WI38 (cell line): ENCODE measurements at regions not wholly inside any gene's neighbourhood (a gene's known extent, or its start where the extent isn't known, plus 50 kb on each side); places are given as distances from the start of the nearest gene placed in this dataset.

Source experiments
- H3K4me3 ChIP-seq: 2 replicates; pipeline ENCODE4 v1.5.1; 2011; ENCODE audit warnings: low read depth, mild to moderate bottlenecking, control low read depth, low read length
- TF ChIP-seq, protein P1 (sequence below): IDR thresholded peaks from 2 replicates; pipeline ENCODE4 v1.5.1; 2012; ENCODE audit warnings: low read depth, mild to moderate bottlenecking, control low read depth, low read length

DNA sequence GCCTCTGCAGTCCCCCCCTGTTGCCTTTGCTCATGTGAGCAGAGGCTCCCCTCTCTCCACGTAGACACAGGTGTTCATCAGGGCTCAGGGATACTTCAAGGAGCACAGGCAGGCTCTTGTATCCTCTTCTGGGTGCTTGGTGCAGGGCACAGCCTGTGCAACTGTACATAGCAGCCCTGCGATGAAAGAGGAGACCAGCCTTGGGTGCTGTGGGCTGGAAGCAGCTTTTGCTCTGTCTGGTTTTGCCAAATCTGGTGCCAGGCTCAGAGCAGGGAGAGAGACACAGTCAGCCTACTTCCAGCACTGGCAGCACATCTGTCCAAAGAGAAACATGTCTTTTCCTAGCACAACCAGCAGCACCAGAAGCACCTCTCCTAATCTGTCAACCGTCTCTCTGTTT lies 132.1 kb downstream of the ETS2 start:
- TF ChIP-seq, protein P1, sequence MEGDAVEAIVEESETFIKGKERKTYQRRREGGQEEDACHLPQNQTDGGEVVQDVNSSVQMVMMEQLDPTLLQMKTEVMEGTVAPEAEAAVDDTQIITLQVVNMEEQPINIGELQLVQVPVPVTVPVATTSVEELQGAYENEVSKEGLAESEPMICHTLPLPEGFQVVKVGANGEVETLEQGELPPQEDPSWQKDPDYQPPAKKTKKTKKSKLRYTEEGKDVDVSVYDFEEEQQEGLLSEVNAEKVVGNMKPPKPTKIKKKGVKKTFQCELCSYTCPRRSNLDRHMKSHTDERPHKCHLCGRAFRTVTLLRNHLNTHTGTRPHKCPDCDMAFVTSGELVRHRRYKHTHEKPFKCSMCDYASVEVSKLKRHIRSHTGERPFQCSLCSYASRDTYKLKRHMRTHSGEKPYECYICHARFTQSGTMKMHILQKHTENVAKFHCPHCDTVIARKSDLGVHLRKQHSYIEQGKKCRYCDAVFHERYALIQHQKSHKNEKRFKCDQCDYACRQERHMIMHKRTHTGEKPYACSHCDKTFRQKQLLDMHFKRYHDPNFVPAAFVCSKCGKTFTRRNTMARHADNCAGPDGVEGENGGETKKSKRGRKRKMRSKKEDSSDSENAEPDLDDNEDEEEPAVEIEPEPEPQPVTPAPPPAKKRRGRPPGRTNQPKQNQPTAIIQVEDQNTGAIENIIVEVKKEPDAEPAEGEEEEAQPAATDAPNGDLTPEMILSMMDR = no peak
- no peak overlapping the region for H3K4me3 ChIP-seq

DNA sequence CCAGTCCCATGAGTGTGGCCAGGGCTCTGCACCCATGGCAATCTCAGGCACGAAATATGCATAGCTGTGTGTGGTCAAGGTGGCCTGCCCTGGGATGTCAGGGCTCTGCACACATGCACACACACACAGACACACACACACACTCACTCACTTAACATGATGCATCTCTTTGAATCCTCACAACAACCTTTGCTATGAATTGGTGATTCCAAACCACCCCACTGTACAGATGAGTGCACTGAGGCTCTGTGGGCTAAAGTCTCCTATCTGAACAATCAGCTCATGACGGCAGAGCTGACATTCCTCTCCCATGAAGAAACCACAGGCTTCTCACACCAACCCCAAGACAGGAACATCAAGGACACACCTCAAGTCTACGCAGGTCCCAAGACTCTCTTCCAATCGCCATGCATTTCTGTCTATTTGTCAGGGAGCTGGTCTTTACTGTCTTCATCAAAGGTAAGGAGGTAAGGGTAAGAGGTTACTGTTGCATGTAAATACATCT lies 131.6 kb downstream of the ETS2 start:
- H3K4me3 ChIP-seq = no peak overlapping the region
- TF ChIP-seq, protein P1 = no peak

GRCh38 chr21:38936240-38936639 lies 130.5 kb downstream of the ETS2 start:
- H3K4me3 ChIP-seq = no peak overlapping the region
- TF ChIP-seq, protein P1 = no peak

- H3K4me3 ChIP-seq = no peak overlapping the region
- TF ChIP-seq, protein P1 = no peak
Observed at GRCh38 chr21:38933731-38934130, 128.0 kb downstream of the ETS2 start.

GRCh38 chr21:38931291-38931690 lies 125.6 kb downstream of the ETS2 start:
- H3K4me3 ChIP-seq = no peak overlapping the region
- TF ChIP-seq, protein P1 = no peak

- TF ChIP-seq, protein P1 = no peak
- H3K4me3 ChIP-seq = no peak overlapping the region
Observed at GRCh38 chr21:38930853-38931252, 125.1 kb downstream of the ETS2 start.

DNA sequence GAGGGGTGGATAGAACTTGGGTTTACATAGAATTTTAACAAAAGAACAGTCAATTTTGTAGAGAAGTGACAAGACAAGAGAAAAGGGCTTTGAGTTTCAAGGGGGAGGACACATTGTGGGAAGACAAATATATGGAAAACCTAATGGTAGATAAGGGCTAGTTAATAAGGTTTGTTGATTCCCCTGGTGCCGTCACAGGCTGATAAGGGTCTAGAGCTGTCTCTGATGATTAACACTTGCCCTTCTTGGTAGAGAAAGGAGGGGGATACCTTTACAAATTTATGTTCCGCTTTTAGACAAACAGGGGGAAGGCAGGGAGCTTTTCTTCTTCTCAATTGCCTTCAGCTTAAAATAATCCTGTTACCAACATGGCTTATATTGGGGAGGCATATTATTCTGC lies 124.3 kb downstream of the ETS2 start:
- TF ChIP-seq, protein P1 = no peak
- H3K4me3 ChIP-seq = no peak overlapping the region
